ENCODE measurements at regions not wholly inside any gene's neighbourhood (a gene's known extent, or its start where the extent isn't known, plus 50 kb on each side); places are given as distances from the start of the nearest gene placed in this dataset.

- TF ChIP-seq CTCF (IDR thresholded peaks at IDR 0.05) (no peak), EZH2 (IDR thresholded peaks at IDR 0.05; ENCODE audit: borderline replicate concordance, insufficient read depth, low read depth, low read length, poor library complexity, severe bottlenecking) (no peak)
Observed at GRCh38 chr11:69992943-69993694, 85.0 kb upstream of the ANO1 start.
